VCaP (cell line): ENCODE measurements at regions not wholly inside any gene's neighbourhood (a gene's known extent, or its start where the extent isn't known, plus 50 kb on each side); places are given as distances from the start of the nearest gene placed in this dataset.

ENCODE experiments used
- H3K27ac ChIP-seq: fragments of 450-650 bp; 2 replicates; pipeline ENCODE4 v1.5.1; 2017
- CTCF ChIP-seq: fragments of 450-650 bp; conservative IDR thresholded peaks from 2 replicates; pipeline ENCODE4 v1.5.1; 2017; ENCODE audit warnings: mild to moderate bottlenecking, moderate library complexity

- no peak overlapping the region for H3K27ac ChIP-seq
- TF ChIP-seq CTCF, result no peak
Observed at GRCh38 chr5:159509002-159509660, 178.8 kb upstream of the IL12B start.

DNA sequence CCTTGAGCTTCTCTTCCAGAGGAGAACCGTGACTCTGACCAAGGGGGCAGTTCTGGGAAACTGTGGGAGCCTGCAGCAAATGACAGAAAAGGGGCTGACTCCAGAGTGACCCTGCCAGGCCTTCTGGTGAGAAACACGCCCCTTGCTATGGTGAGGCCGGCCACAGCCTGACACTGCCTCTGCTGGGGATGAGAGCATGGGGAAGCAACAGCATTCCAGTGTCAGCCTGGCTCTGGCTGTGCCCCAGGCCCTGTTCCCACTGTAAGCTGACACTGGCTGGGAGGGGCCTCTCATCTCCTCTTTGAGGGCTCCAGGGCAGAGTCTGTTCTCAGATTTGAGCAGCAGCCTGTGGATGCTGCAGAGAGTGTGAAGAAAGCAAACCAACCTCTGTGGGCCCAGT, 180.0 kb upstream of the IL12B start:
- TF ChIP-seq CTCF, result no peak
- H3K27ac ChIP-seq, result no peak overlapping the region

DNA sequence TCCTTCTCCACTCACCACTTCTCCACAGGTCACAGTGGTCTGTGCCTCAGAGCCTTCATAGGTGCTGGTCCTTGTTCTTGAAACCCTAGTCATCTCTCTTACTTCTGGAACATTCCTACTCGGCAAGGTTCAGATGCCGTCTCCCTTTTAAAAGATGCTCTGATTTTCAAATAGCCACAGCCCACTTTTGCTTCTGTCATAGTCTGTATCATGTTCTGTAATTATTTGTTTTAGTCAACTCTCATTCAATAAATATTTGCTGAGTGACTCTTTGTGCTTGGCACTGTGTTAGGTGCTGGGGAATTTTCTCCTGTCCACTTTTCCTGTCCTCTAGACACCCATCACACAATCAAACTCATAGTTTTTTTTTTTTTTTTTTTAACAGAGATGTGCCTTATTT, 181.3 kb upstream of the IL12B start:
- H3K27ac ChIP-seq, result 0 out of 2 replicates have a peak overlapping the region, but pooled peaks have one; percentile 20
- TF ChIP-seq CTCF, result no peak

- H3K27ac ChIP-seq, result 0 out of 2 replicates have a peak overlapping the region, but pooled peaks have one; percentile 20
Observed at GRCh38 chr5:159512064-159512463, 181.8 kb upstream of the IL12B start.

GRCh38 chr5:159514229-159514810, 184.0 kb upstream of the IL12B start:
- no peak overlapping the region for H3K27ac ChIP-seq
- TF ChIP-seq CTCF, result no peak

More at GRCh38 chr5:159512064-159512463, 181.8 kb upstream of the IL12B start:
- TF ChIP-seq CTCF, result no peak

- no peak overlapping the region for H3K27ac ChIP-seq
- no peak for TF ChIP-seq CTCF
Observed at GRCh38 chr5:159515197-159515596, 184.9 kb upstream of the IL12B start.

DNA sequence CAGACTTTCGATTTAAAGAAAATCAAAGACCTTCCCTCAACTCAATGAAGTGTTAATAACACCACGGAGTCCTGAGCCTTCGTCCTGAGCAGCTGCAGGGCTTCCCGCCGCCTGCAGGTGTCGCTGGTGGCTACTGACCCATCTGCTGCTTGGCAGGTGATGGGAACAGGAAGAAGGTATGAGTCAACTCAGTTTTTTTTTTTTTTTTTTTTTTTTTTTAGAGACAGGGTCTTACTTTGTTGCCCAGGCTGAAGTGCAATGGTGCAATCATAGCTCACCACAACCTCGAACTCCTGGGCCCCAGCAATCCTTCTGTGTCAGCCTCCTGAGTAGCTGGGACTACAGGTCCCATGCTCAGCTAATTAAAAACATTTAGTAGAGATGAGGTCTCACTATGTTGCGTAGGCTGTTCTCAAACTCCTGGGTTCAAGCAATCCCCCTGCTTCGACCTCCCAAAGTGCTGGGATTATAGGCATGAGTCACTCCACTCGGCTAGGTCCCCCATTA, 185.7 kb upstream of the IL12B start:
- peak; percentile 19; the same call in 1 of the 2 replicates for TF ChIP-seq CTCF
- H3K27ac ChIP-seq, result no peak overlapping the region
